ACC112 (cell line): ENCODE measurements at regions not wholly inside any gene's neighbourhood (a gene's known extent, or its start where the extent isn't known, plus 50 kb on each side); places are given as distances from the start of the nearest gene placed in this dataset.

ENCODE experiments used
- H2AFZ ChIP-seq: fragments of 200-600 bp; sonication (generic); one replicate; pipeline ENCODE4 v1.6.0; 2017; ENCODE audit warnings: antibody characterized with exemption, low read length; ENCODE audit not compliant: unreplicated experiment
- H3K27ac ChIP-seq: fragments of 200-600 bp; sonication (generic); 2 replicates; pipeline ENCODE4 v1.5.1; 2014; ENCODE audit warnings: low read depth, mild to moderate bottlenecking, antibody characterized with exemption, low read length, moderate library complexity
- H3K27me3 ChIP-seq: fragments of 200-600 bp; sonication (generic); 2 replicates; pipeline ENCODE4 v1.6.1; 2014; ENCODE audit warnings: mild to moderate bottlenecking, antibody characterized with exemption, low read length, moderate library complexity, mixed read lengths; ENCODE audit not compliant: insufficient read depth
- H3K36me3 ChIP-seq: fragments of 200-600 bp; sonication (generic); 2 replicates; pipeline ENCODE4 v1.6.1; 2016; ENCODE audit warnings: mild to moderate bottlenecking, antibody characterized with exemption, low read length, moderate library complexity, mixed read lengths; ENCODE audit not compliant: insufficient read depth
- H3K4me1 ChIP-seq: fragments of 200-600 bp; sonication (generic); one replicate; pipeline ENCODE4 v1.6.1; 2016; ENCODE audit warnings: low read length, mixed read lengths; ENCODE audit not compliant: insufficient read depth, unreplicated experiment, control insufficient read depth
- H3K4me3 ChIP-seq: fragments of 200-600 bp; sonication (generic); 2 replicates; pipeline ENCODE4 v1.5.1; 2014; ENCODE audit warnings: mild to moderate bottlenecking, low read depth, low read length
- H3K79me2 ChIP-seq: fragments of 200-600 bp; sonication (generic); one replicate; pipeline ENCODE4 v1.6.0; 2016; ENCODE audit warnings: low read length; ENCODE audit not compliant: control insufficient read depth, unreplicated experiment, insufficient read depth

- Histone ChIP-seq H3K79me2 (no peaks in the 10 kb centered on the region), H3K4me1 (peaks cover 12% of the 10 kb centered on the region), H3K36me3 (no peaks in the 10 kb centered on the region), H3K4me3 (no peak overlapping the region), H2AFZ (no peak overlapping the region), H3K27ac (no peak overlapping the region), H3K27me3 (no peaks in the 10 kb centered on the region)
These were observed 118.2 kb upstream of the ADGRL4 start for GRCh38 chr1:79124756-79125155.

GRCh38 chr1:79122521-79122920 lies 116.0 kb upstream of the ADGRL4 start:
- Histone ChIP-seq H3K36me3 (no peaks in the 10 kb centered on the region), H3K27me3 (no peaks in the 10 kb centered on the region), H3K4me3 (no peak overlapping the region), H3K79me2 (no peaks in the 10 kb centered on the region), H2AFZ (no peak overlapping the region), H3K4me1 (no peaks in the 10 kb centered on the region), H3K27ac (no peak overlapping the region)

DNA sequence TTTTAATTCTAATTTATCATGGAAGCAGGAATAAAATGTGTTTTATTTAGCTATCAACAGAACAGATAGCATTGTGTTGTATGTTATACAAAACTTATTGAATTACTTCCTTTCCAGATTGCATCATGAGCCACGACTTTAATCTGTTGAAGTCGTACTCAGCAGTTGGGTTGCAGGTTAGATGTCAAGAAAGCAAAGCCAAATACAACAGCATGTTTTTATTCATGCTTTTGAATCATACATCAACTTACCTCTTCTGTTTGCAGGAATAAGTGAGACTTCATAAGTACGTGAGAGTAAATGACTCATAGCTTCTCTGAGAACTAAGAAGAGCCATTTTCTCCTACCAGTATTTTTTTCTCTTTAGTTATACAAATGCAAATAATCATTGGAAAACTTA lies 110.8 kb upstream of the ADGRL4 start:
- Histone ChIP-seq H3K27ac (no peak overlapping the region), H2AFZ (no peak overlapping the region), H3K79me2 (no peaks in the 10 kb centered on the region), H3K4me1 (no peaks in the 10 kb centered on the region), H3K4me3 (no peak overlapping the region), H3K27me3 (no peaks in the 10 kb centered on the region), H3K36me3 (no peaks in the 10 kb centered on the region)

GRCh38 chr1:79113836-79114235 lies 107.3 kb upstream of the ADGRL4 start:
- Histone ChIP-seq H3K4me3 (no peak overlapping the region), H3K36me3 (no peaks in the 10 kb centered on the region), H3K79me2 (no peaks in the 10 kb centered on the region), H3K27me3 (no peaks in the 10 kb centered on the region), H2AFZ (no peak overlapping the region), H3K4me1 (no peaks in the 10 kb centered on the region), H3K27ac (no peak overlapping the region)

GRCh38 chr1:79110749-79111148 lies 104.2 kb upstream of the ADGRL4 start:
- Histone ChIP-seq H3K4me1 (no peaks in the 10 kb centered on the region), H3K27me3 (no peaks in the 10 kb centered on the region), H3K27ac (no peak overlapping the region), H3K4me3 (no peak overlapping the region), H3K36me3 (no peaks in the 10 kb centered on the region), H3K79me2 (no peaks in the 10 kb centered on the region), H2AFZ (no peak overlapping the region)

DNA sequence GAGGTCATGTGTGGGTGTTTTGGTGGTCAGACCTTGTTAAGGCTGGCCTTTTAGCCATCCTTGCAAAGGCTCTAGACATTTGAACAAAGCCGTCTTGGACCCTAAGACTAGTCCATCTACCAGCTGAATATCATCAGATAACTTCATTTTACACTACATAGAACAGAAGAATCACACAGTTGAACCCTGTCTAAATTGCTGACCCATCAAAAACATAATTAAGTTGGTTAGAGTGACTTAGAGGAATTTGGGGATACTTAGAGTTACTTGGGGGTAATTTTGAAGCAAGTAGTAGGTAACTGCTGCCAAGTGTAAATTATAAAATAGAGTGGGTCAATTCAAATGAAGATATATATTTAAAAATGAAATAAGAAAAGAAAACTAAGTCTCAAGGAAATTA lies 102.9 kb upstream of the ADGRL4 start:
- Histone ChIP-seq H3K4me1 (no peaks in the 10 kb centered on the region), H3K4me3 (no peak overlapping the region), H3K27me3 (no peaks in the 10 kb centered on the region), H2AFZ (no peak overlapping the region), H3K79me2 (no peaks in the 10 kb centered on the region), H3K27ac (no peak overlapping the region), H3K36me3 (no peaks in the 10 kb centered on the region)

GRCh38 chr1:79105500-79105899 lies 99.0 kb upstream of the ADGRL4 start:
- Histone ChIP-seq H3K4me1 (no peaks in the 10 kb centered on the region), H3K36me3 (no peaks in the 10 kb centered on the region), H2AFZ (no peak overlapping the region), H3K27me3 (no peaks in the 10 kb centered on the region), H3K27ac (no peak overlapping the region), H3K79me2 (no peaks in the 10 kb centered on the region), H3K4me3 (no peak overlapping the region)

DNA sequence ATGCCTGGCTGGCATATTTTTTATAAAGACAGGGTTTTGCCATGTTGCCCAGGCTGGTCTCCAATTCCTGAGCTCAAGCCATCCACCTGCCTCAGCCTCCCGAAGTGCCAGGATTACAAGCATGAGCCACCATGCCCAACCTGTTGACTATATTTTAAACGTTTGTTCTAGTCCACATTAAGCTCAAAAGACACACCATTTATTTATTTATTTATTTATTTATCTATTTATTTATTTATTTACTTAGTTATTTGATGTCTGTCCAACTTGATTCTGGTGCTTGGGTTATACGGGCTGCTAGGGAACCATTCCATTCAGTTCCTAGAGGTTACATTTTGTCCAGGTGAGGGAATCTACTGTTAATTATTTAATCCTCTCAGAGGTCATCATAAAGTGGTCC lies 98.1 kb upstream of the ADGRL4 start:
- H3K4me1 ChIP-seq: no peaks in the 10 kb centered on the region

DNA sequence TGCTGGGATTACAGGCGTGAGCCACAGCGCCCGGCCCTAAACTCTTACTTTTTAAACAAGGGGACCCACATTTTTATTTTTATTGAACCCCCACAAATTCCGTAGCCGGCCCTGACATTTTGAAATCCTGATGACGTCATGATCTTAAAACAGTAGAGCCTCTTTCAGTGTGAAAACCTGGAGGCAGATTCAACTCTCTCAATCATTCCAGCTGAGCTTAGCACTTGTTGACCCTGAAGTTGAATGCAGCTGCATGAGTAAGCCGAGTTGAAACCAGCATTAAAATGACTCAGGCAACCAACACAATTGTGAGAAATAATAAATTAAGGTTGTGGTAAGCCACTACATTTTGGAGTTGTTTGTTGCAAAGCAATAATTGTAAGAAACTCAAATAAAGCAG lies 93.9 kb upstream of the ADGRL4 start:
- no peak overlapping the region for H3K27ac ChIP-seq
- no peaks in the 10 kb centered on the region for H3K79me2 ChIP-seq
- no peak overlapping the region for H2AFZ ChIP-seq
- H3K4me3 ChIP-seq: no peak overlapping the region
- H3K4me1 ChIP-seq: no peaks in the 10 kb centered on the region
- H3K27me3 ChIP-seq: no peaks in the 10 kb centered on the region
- H3K36me3 ChIP-seq: no peaks in the 10 kb centered on the region

More for the DNA sequence above, 98.1 kb upstream of the ADGRL4 start:
- H2AFZ ChIP-seq: no peak overlapping the region
- no peaks in the 10 kb centered on the region for H3K79me2 ChIP-seq
- H3K27me3 ChIP-seq: no peaks in the 10 kb centered on the region
- no peaks in the 10 kb centered on the region for H3K36me3 ChIP-seq
- H3K4me3 ChIP-seq: no peak overlapping the region
- H3K27ac ChIP-seq: no peak overlapping the region

- no peaks in the 10 kb centered on the region for H3K79me2 ChIP-seq
- H3K4me1 ChIP-seq: no peaks in the 10 kb centered on the region
- no peaks in the 10 kb centered on the region for H3K27me3 ChIP-seq
- no peak overlapping the region for H2AFZ ChIP-seq
- no peak overlapping the region for H3K27ac ChIP-seq
- H3K36me3 ChIP-seq: no peaks in the 10 kb centered on the region
- H3K4me3 ChIP-seq: no peak overlapping the region
These were observed 84.5 kb upstream of the ADGRL4 start for GRCh38 chr1:79090985-79091384.

DNA sequence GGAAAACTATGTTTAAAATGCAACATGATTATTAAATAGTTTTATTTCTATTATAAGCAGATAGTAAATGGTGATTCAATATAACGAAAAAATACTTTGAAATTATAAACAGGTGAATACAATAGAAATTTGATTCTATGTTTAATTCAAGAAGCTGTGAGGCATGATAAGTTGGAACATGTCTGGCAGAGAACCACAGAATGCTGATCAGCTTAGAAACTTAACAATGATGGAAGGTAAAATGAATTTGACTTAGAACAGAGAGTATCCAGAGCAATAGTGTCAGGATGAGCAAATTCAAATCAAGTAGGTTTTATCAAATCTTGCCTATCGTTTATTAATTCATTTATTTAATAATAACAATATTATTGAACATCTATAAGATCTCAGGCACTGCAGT lies 83.4 kb upstream of the ADGRL4 start:
- Histone ChIP-seq H3K4me3 (no peak overlapping the region), H3K79me2 (no peaks in the 10 kb centered on the region), H3K27me3 (no peaks in the 10 kb centered on the region), H3K4me1 (no peaks in the 10 kb centered on the region), H3K27ac (no peak overlapping the region), H2AFZ (no peak overlapping the region), H3K36me3 (no peaks in the 10 kb centered on the region)
